CD4-positive, alpha-beta T cell treated with Interleukin-17A for 1 hour (primary cell): ENCODE measurements at regions not wholly inside any gene's neighbourhood (a gene's known extent, or its start where the extent isn't known, plus 50 kb on each side); places are given as distances from the start of the nearest gene placed in this dataset.

Experiments
- DNase-seq: peaks from one replicate; pipeline ENCODE4 v3.0.0-alpha.2; 2020

GRCh38 chr21:28826569-28826968 is 166.1 kb downstream of the LTN1 start:
- no peak for DNase-seq

- no peak for DNase-seq
These were observed 166.7 kb downstream of the LTN1 start for GRCh38 chr21:28826021-28826420.

GRCh38 chr21:28823429-28823828 is 169.2 kb downstream of the LTN1 start:
- no peak for DNase-seq

- DNase-seq, result no peak
These were observed 170.0 kb downstream of the LTN1 start for GRCh38 chr21:28822486-28823335.

- no peak for DNase-seq
These were observed 170.6 kb downstream of the LTN1 start for GRCh38 chr21:28822123-28822399.

- no peak for DNase-seq
These were observed 171.2 kb downstream of the LTN1 start for GRCh38 chr21:28821276-28822122.

- no peak for DNase-seq
These were observed 173.9 kb downstream of the LTN1 start for GRCh38 chr21:28818663-28819278.

GRCh38 chr21:28817871-28818270 is 174.8 kb downstream of the LTN1 start:
- no peak for DNase-seq

GRCh38 chr21:28811860-28812259 is 180.8 kb downstream of the LTN1 start:
- DNase-seq, result no peak

GRCh38 chr21:28810826-28811524 is 181.7 kb downstream of the LTN1 start:
- DNase-seq, result no peak

GRCh38 chr21:28805885-28806284 is 186.8 kb downstream of the LTN1 start:
- no peak for DNase-seq

- DNase-seq, result no peak
These were observed 188.5 kb downstream of the LTN1 start for GRCh38 chr21:28804089-28804670.

GRCh38 chr21:28801906-28802305 is 190.8 kb downstream of the LTN1 start:
- no peak for DNase-seq

GRCh38 chr21:28799926-28800325 is 192.8 kb downstream of the LTN1 start:
- no peak for DNase-seq

GRCh38 chr21:28798798-28799197 is 193.9 kb downstream of the LTN1 start:
- no peak for DNase-seq

GRCh38 chr21:28795251-28795650 is 197.4 kb downstream of the LTN1 start:
- no peak for DNase-seq

- DNase-seq, result no peak
These were observed 198.3 kb downstream of the LTN1 start for GRCh38 chr21:28794371-28794851.

- peak; percentile 11 for DNase-seq
These were observed 199.6 kb downstream of the LTN1 start for GRCh38 chr21:28793043-28793442.

- no peak for DNase-seq
These were observed 200.9 kb downstream of the LTN1 start for GRCh38 chr21:28791595-28792282.

- DNase-seq, result no peak
These were observed 202.3 kb downstream of the LTN1 start for GRCh38 chr21:28790335-28790734.

- no peak for DNase-seq
These were observed 203.2 kb downstream of the LTN1 start for GRCh38 chr21:28789523-28789922.

GRCh38 chr21:28788030-28788429 is 204.6 kb downstream of the LTN1 start:
- DNase-seq, result no peak
